NT2/D1 (cell line): ENCODE measurements at regions not wholly inside any gene's neighbourhood (a gene's known extent, or its start where the extent isn't known, plus 50 kb on each side); places are given as distances from the start of the nearest gene placed in this dataset.

Experiments used
- SUZ12 ChIP-seq: IDR thresholded peaks from 2 replicates; pipeline ENCODE4 v1.6.1; 2011; ENCODE audit not compliant: insufficient read length, insufficient read depth; ENCODE audit errors: extremely low read depth
- YY1 ChIP-seq: IDR thresholded peaks from 2 replicates; pipeline ENCODE4 v1.6.1; 2011; ENCODE audit not compliant: insufficient read length, insufficient read depth
- ZNF274 ChIP-seq: IDR thresholded peaks from 2 replicates; pipeline ENCODE4 v1.6.1; 2011; ENCODE audit warnings: mild to moderate bottlenecking, low read depth, low read length

- TF ChIP-seq ZNF274 (no peak), SUZ12 (no peak), YY1 (no peak)
These were observed 440.2 kb downstream of the FUT8 start for GRCh38 chr14:65852689-65853088.
